Fibroblast of villous mesenchyme (primary cell): ENCODE measurements at regions not wholly inside any gene's neighbourhood (a gene's known extent, or its start where the extent isn't known, plus 50 kb on each side); places are given as distances from the start of the nearest gene placed in this dataset.

Experiments used
- DNase-seq: peaks from one replicate; pipeline ENCODE4 v3.0.0-alpha.2; 2010; ENCODE audit warnings: low read depth
- H3K4me3 ChIP-seq: 2 replicates; pipeline ENCODE4 v1.5.1; 2011; ENCODE audit warnings: low read depth, mild to moderate bottlenecking, low read length
- TF ChIP-seq, protein P1 (sequence below): IDR thresholded peaks from 2 replicates; pipeline ENCODE4 v1.5.1; 2012; ENCODE audit warnings: low read depth, mild to moderate bottlenecking, low read length; ENCODE audit not compliant: insufficient read depth

DNA sequence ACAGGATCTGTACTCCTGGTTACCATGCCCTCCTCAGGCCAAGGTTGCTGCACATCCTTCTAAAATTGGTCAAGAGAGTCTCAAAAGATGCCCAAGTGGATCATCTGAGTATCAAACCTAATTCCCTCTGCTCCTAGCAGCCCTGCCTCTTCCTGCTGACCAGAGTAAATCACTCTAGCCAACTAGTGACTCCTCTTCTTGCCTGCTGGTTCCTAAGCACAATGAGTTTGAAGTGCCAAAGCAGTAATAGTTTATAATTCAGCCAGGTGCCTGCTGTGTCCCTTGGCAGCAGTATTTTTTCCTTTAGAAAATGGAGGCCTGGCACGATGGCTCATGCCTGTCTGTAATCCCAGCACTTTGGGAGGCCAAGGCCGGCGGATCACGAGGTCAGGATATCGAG lies 137.9 kb upstream of the CAMK1G start:
- no peak for DNase-seq

DNA sequence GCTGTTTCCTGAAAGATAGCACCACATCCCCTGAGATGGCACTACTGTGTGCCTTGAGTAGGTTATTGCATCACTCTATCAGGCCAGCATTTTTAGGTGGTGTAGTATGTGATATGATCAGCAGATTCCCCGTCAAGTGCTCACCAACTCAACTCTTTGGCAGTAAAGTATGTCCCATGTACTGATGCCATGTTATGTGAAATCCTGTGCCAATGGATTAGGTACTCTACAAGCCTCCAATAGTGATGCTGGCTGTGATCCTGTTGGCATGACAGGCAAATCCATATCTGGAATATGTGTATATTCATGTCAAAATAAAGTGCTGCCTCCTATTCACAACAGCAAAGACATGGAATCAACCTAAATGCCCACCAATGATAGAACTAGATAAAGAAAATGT lies 137.2 kb upstream of the CAMK1G start:
- TF ChIP-seq, protein P1, sequence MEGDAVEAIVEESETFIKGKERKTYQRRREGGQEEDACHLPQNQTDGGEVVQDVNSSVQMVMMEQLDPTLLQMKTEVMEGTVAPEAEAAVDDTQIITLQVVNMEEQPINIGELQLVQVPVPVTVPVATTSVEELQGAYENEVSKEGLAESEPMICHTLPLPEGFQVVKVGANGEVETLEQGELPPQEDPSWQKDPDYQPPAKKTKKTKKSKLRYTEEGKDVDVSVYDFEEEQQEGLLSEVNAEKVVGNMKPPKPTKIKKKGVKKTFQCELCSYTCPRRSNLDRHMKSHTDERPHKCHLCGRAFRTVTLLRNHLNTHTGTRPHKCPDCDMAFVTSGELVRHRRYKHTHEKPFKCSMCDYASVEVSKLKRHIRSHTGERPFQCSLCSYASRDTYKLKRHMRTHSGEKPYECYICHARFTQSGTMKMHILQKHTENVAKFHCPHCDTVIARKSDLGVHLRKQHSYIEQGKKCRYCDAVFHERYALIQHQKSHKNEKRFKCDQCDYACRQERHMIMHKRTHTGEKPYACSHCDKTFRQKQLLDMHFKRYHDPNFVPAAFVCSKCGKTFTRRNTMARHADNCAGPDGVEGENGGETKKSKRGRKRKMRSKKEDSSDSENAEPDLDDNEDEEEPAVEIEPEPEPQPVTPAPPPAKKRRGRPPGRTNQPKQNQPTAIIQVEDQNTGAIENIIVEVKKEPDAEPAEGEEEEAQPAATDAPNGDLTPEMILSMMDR, result no peak
- no peak overlapping the region for H3K4me3 ChIP-seq
- DNase-seq, result no peak

More for the DNA sequence above, 137.9 kb upstream of the CAMK1G start:
- TF ChIP-seq, protein P1, result no peak
- no peak overlapping the region for H3K4me3 ChIP-seq

DNA sequence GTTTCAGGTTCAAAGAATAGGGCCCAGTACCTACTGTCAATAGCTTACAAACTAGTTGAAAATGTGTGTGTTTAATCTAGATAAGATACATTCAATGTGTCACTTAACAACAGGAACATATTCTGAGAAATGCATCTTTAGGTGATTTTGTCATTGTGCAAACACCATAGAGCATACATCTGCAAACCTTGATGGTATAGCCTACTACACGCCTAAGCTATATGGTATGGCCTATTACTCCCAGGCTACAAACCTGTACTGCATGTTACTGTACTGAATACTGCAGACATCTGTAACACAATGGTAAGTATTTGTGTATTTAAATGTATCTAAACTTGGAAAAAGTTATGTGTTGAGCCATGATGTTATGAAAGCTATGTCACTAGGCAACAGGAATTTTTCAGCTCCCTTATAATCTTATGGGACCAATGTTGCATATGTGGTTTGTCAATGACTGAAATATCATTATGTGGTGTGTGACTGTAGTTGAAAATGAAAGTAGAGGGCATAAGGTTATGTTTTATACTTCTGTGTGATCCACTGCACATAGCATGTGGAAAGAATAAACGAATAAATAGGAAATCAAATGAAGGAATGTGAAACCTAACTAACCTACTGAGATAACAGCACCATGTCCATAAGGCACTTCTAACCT lies 129.0 kb upstream of the CAMK1G start:
- TF ChIP-seq, protein P1, result no peak
- no peak overlapping the region for H3K4me3 ChIP-seq
- no peak for DNase-seq

DNA sequence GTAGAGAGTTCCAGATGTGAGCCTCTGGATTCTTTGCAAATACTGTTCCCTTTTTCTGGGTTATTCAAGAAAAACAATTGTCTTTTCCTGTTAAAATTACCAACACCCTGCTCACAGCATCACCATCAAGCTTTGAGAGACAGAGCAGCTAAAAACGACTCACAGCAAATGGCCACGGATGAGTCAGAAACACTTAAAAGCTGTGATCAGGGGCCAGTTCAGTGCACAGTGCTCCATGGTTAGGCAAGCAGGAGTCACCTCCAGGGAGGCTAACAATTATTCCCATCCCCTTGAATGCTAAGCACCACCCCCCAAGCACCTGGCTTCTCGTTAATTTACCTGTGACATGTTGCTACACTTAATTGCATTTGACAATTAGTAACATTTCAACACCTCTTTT lies 128.4 kb upstream of the CAMK1G start:
- no peak for DNase-seq
- TF ChIP-seq, protein P1, result no peak

DNA sequence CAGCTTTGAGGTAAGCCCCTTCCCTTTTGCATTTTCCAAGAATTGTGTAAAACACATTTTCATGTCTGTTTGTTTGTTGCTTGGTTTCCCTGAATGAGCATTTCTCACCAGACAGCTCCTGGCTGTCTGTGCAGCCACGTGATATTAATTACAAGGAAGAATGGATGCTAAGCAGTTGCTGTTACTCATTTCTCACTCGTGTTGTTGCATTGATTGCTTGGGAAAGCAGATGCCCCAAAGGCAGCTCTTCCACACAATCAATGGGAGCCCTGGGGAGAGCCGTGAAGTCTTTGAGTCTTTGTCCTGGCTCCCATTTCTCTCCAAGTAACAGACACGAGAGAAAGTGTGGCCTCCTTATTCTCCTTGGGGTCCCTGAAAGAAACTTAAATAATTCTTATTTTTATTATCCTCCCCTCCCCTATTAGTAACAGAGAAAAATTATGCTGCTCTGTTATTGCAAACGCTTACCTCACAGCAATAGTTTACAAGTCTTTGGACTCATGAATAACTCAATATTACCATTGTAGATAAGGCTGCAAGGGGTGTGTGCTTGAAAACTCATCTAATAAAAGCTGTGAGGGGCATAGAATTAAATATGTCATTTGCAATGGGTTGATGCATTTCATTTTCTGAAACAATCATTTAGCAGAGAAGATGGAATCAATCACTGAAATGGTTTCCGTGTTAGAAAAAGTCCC lies 127.7 kb upstream of the CAMK1G start:
- TF ChIP-seq, protein P1, result no peak
- H3K4me3 ChIP-seq, result no peak overlapping the region
- no peak for DNase-seq

More for the DNA sequence above, 128.4 kb upstream of the CAMK1G start:
- H3K4me3 ChIP-seq, result no peak overlapping the region

DNA sequence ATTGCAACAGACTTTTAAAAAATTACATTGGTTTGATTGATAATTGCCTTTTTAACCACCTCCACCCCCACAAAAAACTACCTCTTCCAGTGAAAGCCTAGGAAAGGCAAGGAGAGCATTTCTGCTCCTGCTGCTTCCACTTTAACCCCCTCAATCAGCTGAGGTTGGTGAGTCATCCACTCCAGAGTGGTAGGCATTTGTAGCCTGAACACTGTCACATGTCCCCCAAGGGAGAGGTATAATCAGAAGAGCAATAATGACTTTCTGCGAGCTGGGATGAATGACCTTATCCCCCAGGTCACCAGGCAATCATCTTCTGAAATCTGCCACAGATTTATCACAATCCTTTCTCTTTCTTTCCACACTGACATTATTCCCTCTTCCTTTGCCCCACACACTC lies 126.6 kb upstream of the CAMK1G start:
- DNase-seq, result no peak
- no peak overlapping the region for H3K4me3 ChIP-seq

More for the DNA sequence above, 126.6 kb upstream of the CAMK1G start:
- TF ChIP-seq, protein P1, result no peak
